HepG2 (cell line): ENCODE measurements at regions not wholly inside any gene's neighbourhood (a gene's known extent, or its start where the extent isn't known, plus 50 kb on each side); places are given as distances from the start of the nearest gene placed in this dataset.

Experiments
- CEBPB ChIP-seq: IDR thresholded peaks from 2 replicates; pipeline ENCODE4 v1.6.1; 2011; ENCODE audit warnings: low read depth, low read length, improper control_type of control experiment, borderline replicate concordance
- DPF2 ChIP-seq: sonication (generic); formaldehyde crosslinking; IDR thresholded peaks from 2 replicates; pipeline ENCODE4 v1.4.0; 2020; ENCODE audit warnings: mild to moderate bottlenecking, low read depth, missing genetic modification reagents, borderline replicate concordance
- EED ChIP-seq: sonication (generic); formaldehyde crosslinking; IDR thresholded peaks from 2 replicates; pipeline ENCODE4 v1.5.0; 2020; ENCODE audit warnings: mild to moderate bottlenecking, missing genetic modification reagents
- EZH2 ChIP-seq: conservative IDR thresholded peaks from 2 replicates; pipeline ENCODE4 v1.6.1; 2012; ENCODE audit warnings: mild to moderate bottlenecking, low read depth, low read length, moderate library complexity
- GLI4 ChIP-seq: sonication (generic); formaldehyde crosslinking; IDR thresholded peaks from 2 replicates; pipeline ENCODE4 v1.5.1; 2020; ENCODE audit warnings: missing genetic modification reagents, mild to moderate bottlenecking, moderate library complexity, borderline replicate concordance
- PCBP2 ChIP-seq: fragments of 200-400 bp; formaldehyde crosslinking; optimal IDR thresholded peaks from 2 replicates; pipeline ENCODE3; 2018; ENCODE audit warnings: low read length, low read depth; ENCODE audit not compliant: poor library complexity, severe bottlenecking
- PHF8 ChIP-seq: sonication (generic); formaldehyde crosslinking; IDR thresholded peaks from 2 replicates; pipeline ENCODE4 v1.5.0; 2020; ENCODE audit warnings: missing genetic modification reagents
- SAFB2 ChIP-seq: sonication (generic); formaldehyde crosslinking; IDR thresholded peaks from 2 replicates; pipeline ENCODE4 v1.5.1; 2020; ENCODE audit warnings: missing genetic modification reagents, low read depth, mild to moderate bottlenecking, borderline replicate concordance
- ZNF496 ChIP-seq: sonication (generic); formaldehyde crosslinking; IDR thresholded peaks from 2 replicates; pipeline ENCODE4 v1.8.1; 2023; ENCODE audit warnings: mild to moderate bottlenecking, moderate library complexity, missing genetic modification reagents; ENCODE audit not compliant: insufficient replicate concordance
- ZNF839 ChIP-seq: sonication (generic); formaldehyde crosslinking; IDR thresholded peaks from 2 replicates; pipeline ENCODE4 v1.4.0; 2020; ENCODE audit warnings: missing genetic modification reagents, mild to moderate bottlenecking, borderline replicate concordance
- TF ChIP-seq, protein P1 (sequence below): IDR thresholded peaks from 2 replicates; pipeline ENCODE4 v1.6.1; 2016; ENCODE audit warnings: missing biosample characterization, missing genetic modification reagents, low read depth
- TF ChIP-seq, protein P2 (sequence below), 2 experiments: IDR thresholded peaks; 2 replicates each; pipeline ENCODE4 v1.6.1; 2011 to 2012; ENCODE audit warnings: low read length in 2 of 2, borderline replicate concordance in 1 of 2, low read depth in 1 of 2, mild to moderate bottlenecking in 1 of 2, moderate library complexity in 1 of 2
- TF ChIP-seq, protein P3 (sequence below): sonication (generic); formaldehyde crosslinking; IDR thresholded peaks from 2 replicates; pipeline ENCODE4 v1.5.0; 2020; ENCODE audit warnings: mild to moderate bottlenecking, missing genetic modification reagents, moderate library complexity
- TF ChIP-seq, protein P4 (sequence below): IDR thresholded peaks from 2 replicates; pipeline ENCODE4 v1.6.1; 2016

DNA sequence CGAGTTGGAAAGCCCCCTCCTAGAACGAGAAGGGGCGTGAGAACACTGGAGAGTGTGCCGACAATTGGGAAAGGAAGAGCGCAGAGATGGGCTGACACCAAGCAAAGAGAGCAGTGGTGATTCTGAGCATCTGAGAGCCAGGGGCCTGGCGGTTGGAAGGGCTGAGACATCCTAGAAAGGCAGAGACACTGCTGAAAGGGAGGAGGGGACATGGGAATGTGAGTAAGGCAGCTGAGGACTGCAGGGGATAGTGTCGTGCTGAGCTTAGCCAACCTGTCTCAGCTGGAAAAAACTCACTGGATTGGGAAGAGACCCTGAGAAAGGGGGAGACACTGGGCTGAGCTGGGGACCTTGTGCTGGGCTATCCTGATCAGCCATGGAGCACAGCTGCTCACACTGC, 58.1 kb upstream of the SLC6A6 start:
- TF ChIP-seq, protein P1, sequence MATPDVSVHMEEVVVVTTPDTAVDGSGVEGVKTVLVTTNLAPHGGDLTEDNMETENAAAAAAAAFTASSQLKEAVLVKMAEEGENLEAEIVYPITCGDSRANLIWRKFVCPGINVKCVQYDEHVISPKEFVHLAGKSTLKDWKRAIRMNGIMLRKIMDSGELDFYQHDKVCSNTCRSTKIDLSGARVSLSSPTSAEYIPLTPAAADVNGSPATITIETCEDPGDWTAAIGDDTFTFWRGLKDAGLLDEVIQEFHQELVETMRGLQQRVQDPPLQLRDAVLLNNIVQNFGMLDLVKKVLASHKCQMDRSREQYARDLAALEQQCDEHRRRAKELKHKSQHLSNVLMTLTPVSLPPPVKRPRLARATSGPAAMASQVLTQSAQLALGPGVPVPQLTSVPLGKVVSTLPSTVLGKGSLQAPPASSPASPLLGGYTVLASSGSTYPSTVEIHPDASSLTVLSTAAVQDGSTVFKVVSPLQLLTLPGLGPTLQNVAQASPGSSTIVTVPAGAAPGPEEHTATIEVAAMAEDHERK (CRISPR knock-in tag): no peak
- TF ChIP-seq PHF8 (CRISPR knock-in tag) (no peak), EED (no peak), CEBPB (no peak), SAFB2 (no peak), EZH2 (no peak), GLI4 (CRISPR knock-in tag) (no peak), DPF2 (CRISPR knock-in tag) (no peak), ZNF496 (CRISPR knock-in tag) (no peak), PCBP2 (no peak), ZNF839 (CRISPR knock-in tag) (no peak)
- TF ChIP-seq, protein P2, sequence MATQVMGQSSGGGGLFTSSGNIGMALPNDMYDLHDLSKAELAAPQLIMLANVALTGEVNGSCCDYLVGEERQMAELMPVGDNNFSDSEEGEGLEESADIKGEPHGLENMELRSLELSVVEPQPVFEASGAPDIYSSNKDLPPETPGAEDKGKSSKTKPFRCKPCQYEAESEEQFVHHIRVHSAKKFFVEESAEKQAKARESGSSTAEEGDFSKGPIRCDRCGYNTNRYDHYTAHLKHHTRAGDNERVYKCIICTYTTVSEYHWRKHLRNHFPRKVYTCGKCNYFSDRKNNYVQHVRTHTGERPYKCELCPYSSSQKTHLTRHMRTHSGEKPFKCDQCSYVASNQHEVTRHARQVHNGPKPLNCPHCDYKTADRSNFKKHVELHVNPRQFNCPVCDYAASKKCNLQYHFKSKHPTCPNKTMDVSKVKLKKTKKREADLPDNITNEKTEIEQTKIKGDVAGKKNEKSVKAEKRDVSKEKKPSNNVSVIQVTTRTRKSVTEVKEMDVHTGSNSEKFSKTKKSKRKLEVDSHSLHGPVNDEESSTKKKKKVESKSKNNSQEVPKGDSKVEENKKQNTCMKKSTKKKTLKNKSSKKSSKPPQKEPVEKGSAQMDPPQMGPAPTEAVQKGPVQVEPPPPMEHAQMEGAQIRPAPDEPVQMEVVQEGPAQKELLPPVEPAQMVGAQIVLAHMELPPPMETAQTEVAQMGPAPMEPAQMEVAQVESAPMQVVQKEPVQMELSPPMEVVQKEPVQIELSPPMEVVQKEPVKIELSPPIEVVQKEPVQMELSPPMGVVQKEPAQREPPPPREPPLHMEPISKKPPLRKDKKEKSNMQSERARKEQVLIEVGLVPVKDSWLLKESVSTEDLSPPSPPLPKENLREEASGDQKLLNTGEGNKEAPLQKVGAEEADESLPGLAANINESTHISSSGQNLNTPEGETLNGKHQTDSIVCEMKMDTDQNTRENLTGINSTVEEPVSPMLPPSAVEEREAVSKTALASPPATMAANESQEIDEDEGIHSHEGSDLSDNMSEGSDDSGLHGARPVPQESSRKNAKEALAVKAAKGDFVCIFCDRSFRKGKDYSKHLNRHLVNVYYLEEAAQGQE (IDR thresholded peaks at IDR 0.05; ENCODE audit: borderline replicate concordance in 1 of 2, low read depth in 1 of 2, low read length in 2 of 2): no peak
- TF ChIP-seq, protein P3, sequence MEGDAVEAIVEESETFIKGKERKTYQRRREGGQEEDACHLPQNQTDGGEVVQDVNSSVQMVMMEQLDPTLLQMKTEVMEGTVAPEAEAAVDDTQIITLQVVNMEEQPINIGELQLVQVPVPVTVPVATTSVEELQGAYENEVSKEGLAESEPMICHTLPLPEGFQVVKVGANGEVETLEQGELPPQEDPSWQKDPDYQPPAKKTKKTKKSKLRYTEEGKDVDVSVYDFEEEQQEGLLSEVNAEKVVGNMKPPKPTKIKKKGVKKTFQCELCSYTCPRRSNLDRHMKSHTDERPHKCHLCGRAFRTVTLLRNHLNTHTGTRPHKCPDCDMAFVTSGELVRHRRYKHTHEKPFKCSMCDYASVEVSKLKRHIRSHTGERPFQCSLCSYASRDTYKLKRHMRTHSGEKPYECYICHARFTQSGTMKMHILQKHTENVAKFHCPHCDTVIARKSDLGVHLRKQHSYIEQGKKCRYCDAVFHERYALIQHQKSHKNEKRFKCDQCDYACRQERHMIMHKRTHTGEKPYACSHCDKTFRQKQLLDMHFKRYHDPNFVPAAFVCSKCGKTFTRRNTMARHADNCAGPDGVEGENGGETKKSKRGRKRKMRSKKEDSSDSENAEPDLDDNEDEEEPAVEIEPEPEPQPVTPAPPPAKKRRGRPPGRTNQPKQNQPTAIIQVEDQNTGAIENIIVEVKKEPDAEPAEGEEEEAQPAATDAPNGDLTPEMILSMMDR (CRISPR knock-in tag): no peak
- TF ChIP-seq, protein P4, sequence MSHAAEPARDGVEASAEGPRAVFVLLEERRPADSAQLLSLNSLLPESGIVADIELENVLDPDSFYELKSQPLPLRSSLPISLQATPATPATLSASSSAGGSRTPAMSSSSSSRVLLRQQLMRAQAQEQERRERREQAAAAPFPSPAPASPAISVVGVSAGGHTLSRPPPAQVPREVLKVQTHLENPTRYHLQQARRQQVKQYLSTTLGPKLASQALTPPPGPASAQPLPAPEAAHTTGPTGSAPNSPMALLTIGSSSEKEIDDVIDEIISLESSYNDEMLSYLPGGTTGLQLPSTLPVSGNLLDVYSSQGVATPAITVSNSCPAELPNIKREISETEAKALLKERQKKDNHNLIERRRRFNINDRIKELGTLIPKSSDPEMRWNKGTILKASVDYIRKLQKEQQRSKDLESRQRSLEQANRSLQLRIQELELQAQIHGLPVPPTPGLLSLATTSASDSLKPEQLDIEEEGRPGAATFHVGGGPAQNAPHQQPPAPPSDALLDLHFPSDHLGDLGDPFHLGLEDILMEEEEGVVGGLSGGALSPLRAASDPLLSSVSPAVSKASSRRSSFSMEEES (CRISPR knock-in tag): no peak
